Kidney (tissue), 13 donors: ENCODE measurements at regions not wholly inside any gene's neighbourhood (a gene's known extent, or its start where the extent isn't known, plus 50 kb on each side); places are given as distances from the start of the nearest gene placed in this dataset.

ENCODE experiments used
- DNase-seq, 5 donors: peaks; one replicate each; pipeline ENCODE4 v3.0.0-alpha.2; 2013 to 2020
- FAIRE-seq: peaks from 2 replicates; lab custom pipeline; 2012; peaks lifted over from hg19 to GRCh38; lab: Jason Lieb, UNC
- H3K27ac ChIP-seq, 2 donors: one replicate each; pipeline ENCODE4 v1.7.0; 2013; ENCODE audit warnings: low read depth in 2 of 2, low read length in 2 of 2, inconsistent platforms in 1 of 2
- H3K27me3 ChIP-seq: one replicate; pipeline ENCODE4 v1.7.1; 2013; ENCODE audit warnings: low read length, inconsistent platforms; ENCODE audit not compliant: control insufficient read depth, insufficient read depth
- H3K36me3 ChIP-seq, 3 donors: one replicate each; pipeline versions ENCODE4 v1.7.0 to v1.7.1; 2013; ENCODE audit warnings: low read length in 3 of 3, control low read depth in 1 of 3, inconsistent platforms in 1 of 3; ENCODE audit not compliant: insufficient read depth in 3 of 3, control insufficient read depth in 2 of 3
- H3K4me1 ChIP-seq, 3 donors: one replicate each; pipeline versions ENCODE4 v1.7.0 to v1.7.1; 2013; ENCODE audit warnings: low read length in 3 of 3, inconsistent platforms in 1 of 3, low read depth in 1 of 3; ENCODE audit not compliant: control insufficient read depth in 2 of 3, insufficient read depth in 2 of 3
- H3K4me3 ChIP-seq, 3 donors: one replicate each; pipeline versions ENCODE4 v1.7.0 to v1.8.1; 2013; ENCODE audit warnings: low read length in 3 of 3, control low read depth in 1 of 3, inconsistent platforms in 1 of 3
- H3K9ac ChIP-seq, 3 donors: one replicate each; pipeline versions ENCODE4 v1.7.0 to v1.7.1; 2013; ENCODE audit warnings: low read length in 3 of 3, control low read depth in 1 of 3, inconsistent platforms in 1 of 3
- H3K9me3 ChIP-seq, 3 donors: one replicate each; pipeline versions ENCODE4 v1.7.0 to v1.7.1; 2013; ENCODE audit warnings: low read length in 3 of 3, control low read depth in 1 of 3, inconsistent platforms in 1 of 3; ENCODE audit not compliant: control insufficient read depth in 2 of 3, insufficient read depth in 1 of 3
- intact Hi-C: fragments of 100-400 bp; cut with DNase I; formaldehyde crosslinking; loops from one replicate; pipeline ENCODE4 v1.11.1; 2022
- TF ChIP-seq, protein P1 (sequence below): IDR thresholded peaks from 3 replicates; pipeline ENCODE4 v1.5.1; 2012; ENCODE audit warnings: mild to moderate bottlenecking, moderate library complexity, borderline replicate concordance; ENCODE audit not compliant: insufficient read depth; ENCODE audit errors: extremely low read depth
- donor health status: control.
- donor health status: control.
- donor health status: control.
- donor health status: control.
- donor health status: control.
- donor health status: DM: yes; HTN: yes; CAD: no.
- donor health status: Normal renal cell carcinoma (clear cell type).

DNA sequence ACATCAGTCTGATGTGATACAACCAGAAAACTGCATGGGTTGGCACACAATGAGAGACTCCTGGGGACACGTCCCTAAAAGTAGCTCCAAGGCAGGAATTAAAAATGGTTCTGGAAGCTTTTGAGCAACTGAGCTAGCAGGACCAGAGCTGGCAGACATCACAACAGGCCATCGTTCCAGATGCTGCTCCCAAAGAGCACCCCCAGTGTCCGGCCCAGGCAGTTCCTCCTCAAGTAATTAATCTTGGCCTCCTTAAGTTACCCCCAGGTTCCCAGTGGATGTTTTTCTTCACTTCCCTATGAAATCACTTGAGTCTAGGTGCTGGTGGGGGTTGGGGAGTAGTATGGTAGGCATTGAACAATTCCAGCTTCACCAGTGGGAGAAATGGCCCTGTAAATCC is 711.6 kb downstream of the MECOM start:
- no peak for FAIRE-seq
- Histone ChIP-seq H3K4me3 (no peak overlapping the region), H3K4me1 (no peaks in the 10 kb centered on the region), H3K9me3 (no peaks in the 10 kb centered on the region), H3K27me3 (no peaks in the 10 kb centered on the region), H3K9ac (no peak overlapping the region), H3K36me3 (no peaks in the 10 kb centered on the region), H3K27ac (no peak overlapping the region)
- no peak for DNase-seq
- intact Hi-C loops, result no loop called here
- TF ChIP-seq, protein P1, sequence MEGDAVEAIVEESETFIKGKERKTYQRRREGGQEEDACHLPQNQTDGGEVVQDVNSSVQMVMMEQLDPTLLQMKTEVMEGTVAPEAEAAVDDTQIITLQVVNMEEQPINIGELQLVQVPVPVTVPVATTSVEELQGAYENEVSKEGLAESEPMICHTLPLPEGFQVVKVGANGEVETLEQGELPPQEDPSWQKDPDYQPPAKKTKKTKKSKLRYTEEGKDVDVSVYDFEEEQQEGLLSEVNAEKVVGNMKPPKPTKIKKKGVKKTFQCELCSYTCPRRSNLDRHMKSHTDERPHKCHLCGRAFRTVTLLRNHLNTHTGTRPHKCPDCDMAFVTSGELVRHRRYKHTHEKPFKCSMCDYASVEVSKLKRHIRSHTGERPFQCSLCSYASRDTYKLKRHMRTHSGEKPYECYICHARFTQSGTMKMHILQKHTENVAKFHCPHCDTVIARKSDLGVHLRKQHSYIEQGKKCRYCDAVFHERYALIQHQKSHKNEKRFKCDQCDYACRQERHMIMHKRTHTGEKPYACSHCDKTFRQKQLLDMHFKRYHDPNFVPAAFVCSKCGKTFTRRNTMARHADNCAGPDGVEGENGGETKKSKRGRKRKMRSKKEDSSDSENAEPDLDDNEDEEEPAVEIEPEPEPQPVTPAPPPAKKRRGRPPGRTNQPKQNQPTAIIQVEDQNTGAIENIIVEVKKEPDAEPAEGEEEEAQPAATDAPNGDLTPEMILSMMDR, result no peak

DNA sequence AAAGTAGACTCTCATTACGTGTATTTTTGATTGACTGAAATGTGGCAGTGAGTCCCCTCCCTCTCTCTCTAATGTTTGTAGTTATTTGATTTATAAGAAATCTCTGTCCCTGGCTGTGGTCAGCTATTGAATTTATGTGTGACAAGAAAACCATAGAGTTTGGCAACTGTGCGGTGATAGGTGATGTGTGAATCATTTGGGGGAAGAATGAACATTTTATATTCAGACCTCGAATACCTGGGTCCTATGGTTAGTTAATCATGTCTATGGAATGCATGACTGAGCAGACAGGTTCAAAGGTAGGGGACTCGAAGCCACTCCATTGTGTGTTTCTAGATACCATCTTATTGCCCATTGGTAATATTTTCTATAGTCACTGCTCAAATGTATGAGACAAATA is 712.1 kb downstream of the MECOM start:
- Histone ChIP-seq H3K27ac (no peak overlapping the region), H3K9ac (no peak overlapping the region), H3K4me3 (no peak overlapping the region), H3K4me1 (no peaks in the 10 kb centered on the region), H3K27me3 (no peaks in the 10 kb centered on the region), H3K36me3 (no peaks in the 10 kb centered on the region), H3K9me3 (no peaks in the 10 kb centered on the region)
- FAIRE-seq (no peak), DNase-seq (no peak)
- TF ChIP-seq, protein P1, result no peak
- intact Hi-C loops, result no loop called here

DNA sequence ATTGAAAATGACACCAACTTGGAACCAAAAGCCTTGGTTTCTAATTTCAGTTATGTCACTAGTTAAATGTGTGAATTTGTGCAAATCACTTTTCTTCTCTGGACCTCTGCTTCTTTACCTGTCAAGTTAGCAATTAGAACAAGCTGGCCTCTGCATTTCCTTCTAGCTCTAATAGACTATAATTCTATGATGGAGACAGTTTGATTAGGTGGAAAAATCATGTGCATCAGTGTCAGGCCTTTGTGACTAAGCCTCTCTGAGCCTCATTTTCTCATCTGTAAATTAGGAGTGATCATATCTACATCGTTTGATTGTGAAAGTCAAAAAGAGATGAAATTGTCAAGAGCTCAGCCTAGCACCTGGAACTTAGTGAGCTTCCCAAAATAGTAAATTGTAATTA is 712.9 kb downstream of the MECOM start:
- TF ChIP-seq, protein P1, result no peak
- Histone ChIP-seq H3K4me1 (no peaks in the 10 kb centered on the region), H3K4me3 (no peak overlapping the region), H3K9me3 (no peaks in the 10 kb centered on the region), H3K27me3 (no peaks in the 10 kb centered on the region), H3K27ac (no peak overlapping the region), H3K9ac (no peak overlapping the region), H3K36me3 (no peaks in the 10 kb centered on the region)
- no peak for FAIRE-seq
- intact Hi-C loops, result no loop called here
- DNase-seq, result no peak

DNA sequence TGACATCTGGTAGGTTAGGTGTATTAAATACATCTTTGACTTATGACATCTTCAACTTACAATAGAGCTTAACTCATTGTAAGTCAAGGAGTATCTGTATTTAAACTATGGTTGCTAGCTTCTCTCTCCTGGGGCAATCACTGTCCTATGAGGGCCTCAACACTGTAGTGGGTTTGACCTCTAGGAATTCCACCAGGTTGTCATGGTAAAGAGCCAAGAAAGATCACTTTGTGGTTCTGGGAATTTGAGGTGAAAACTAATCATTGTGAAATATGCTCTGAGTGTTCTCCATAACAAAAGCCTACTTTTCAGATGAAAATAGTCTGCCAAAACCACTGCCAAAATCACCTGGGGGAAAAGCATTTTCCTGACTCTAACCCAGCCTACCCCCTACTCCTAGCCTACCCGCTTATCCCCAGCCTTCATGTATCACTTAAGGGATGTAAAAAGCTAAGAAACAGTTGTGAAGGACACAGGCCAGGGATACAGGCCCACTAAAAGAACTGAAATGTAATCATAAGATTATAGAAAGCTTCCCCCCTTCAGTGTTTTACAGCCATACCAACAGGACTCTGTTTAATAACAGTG is 723.8 kb downstream of the MECOM start:
- no peak overlapping the region for H3K4me3 ChIP-seq
- intact Hi-C loops, result no loop called here
- TF ChIP-seq, protein P1, result no peak

More for the DNA sequence above, 723.8 kb downstream of the MECOM start:
- Histone ChIP-seq H3K36me3 (no peaks in the 10 kb centered on the region), H3K9me3 (peaks cover 0 to 7% (median 0%) of the 10 kb centered on the region in 3 donors), H3K4me1 (no peaks in the 10 kb centered on the region), H3K9ac (no peak overlapping the region), H3K27me3 (no peaks in the 10 kb centered on the region), H3K27ac (no peak overlapping the region)
- FAIRE-seq, result no peak
- DNase-seq, result no peak
